MM.1S (cell line): ENCODE measurements at regions not wholly inside any gene's neighbourhood (a gene's known extent, or its start where the extent isn't known, plus 50 kb on each side); places are given as distances from the start of the nearest gene placed in this dataset.
"Not testable (repeated sequence)": the region's sequence is repeated elsewhere in the genome, so short reads cannot be mapped to it uniquely, and the experiment has no call there.

Experiments used
- DNase-seq: peaks from one replicate; pipeline ENCODE4 v3.0.0-alpha.2; 2015
- H2AFZ ChIP-seq: fragments of 300-600 bp; sonication (generic); 2 replicates; pipeline ENCODE4 v1.6.0; 2016; ENCODE audit warnings: antibody characterized with exemption, low read length
- H3F3A ChIP-seq: fragments of 300-600 bp; sonication (generic); 2 replicates; pipeline ENCODE4 v1.6.1; 2016; ENCODE audit warnings: mild to moderate bottlenecking, antibody characterized with exemption, low read length, moderate library complexity, mixed read lengths; ENCODE audit not compliant: insufficient read depth
- H3K27ac ChIP-seq: fragments of 300-600 bp; sonication (generic); 2 replicates; pipeline ENCODE4 v1.5.1; 2016; ENCODE audit warnings: mild to moderate bottlenecking, low read length
- H3K27me3 ChIP-seq: fragments of 300-600 bp; sonication (generic); replicated peaks from 2 replicates; pipeline ENCODE4 v1.6.0; 2016; ENCODE audit warnings: low read length; ENCODE audit not compliant: insufficient read depth
- H3K36me3 ChIP-seq: fragments of 300-600 bp; sonication (generic); replicated peaks from 2 replicates; pipeline ENCODE4 v1.6.1; 2016; ENCODE audit warnings: mild to moderate bottlenecking, low read length, mixed read lengths; ENCODE audit not compliant: insufficient read depth
- H3K4me1 ChIP-seq: fragments of 300-600 bp; sonication (generic); 2 replicates; pipeline ENCODE4 v1.6.1; 2016; ENCODE audit warnings: low read length, mixed read lengths
- H3K4me2 ChIP-seq: fragments of 300-600 bp; sonication (generic); 2 replicates; pipeline ENCODE4 v1.6.0; 2016; ENCODE audit warnings: low read depth, low read length
- H3K4me3 ChIP-seq: fragments of 300-600 bp; sonication (generic); 2 replicates; pipeline ENCODE4 v1.5.1; 2016; ENCODE audit warnings: low read length, mixed read lengths
- H3K79me2 ChIP-seq: fragments of 300-600 bp; sonication (generic); 2 replicates; pipeline ENCODE4 v1.6.1; 2016; ENCODE audit warnings: mixed run types, low read length, mixed read lengths
- H3K9ac ChIP-seq: fragments of 300-600 bp; sonication (generic); 2 replicates; pipeline ENCODE4 v1.6.1; 2016; ENCODE audit warnings: low read length, mixed read lengths
- H3K9me2 ChIP-seq: fragments of 300-600 bp; sonication (generic); replicated peaks from 2 replicates; pipeline ENCODE4 v1.6.1; 2016; ENCODE audit warnings: mild to moderate bottlenecking, low read length, mixed read lengths; ENCODE audit not compliant: insufficient read depth
- H3K9me3 ChIP-seq: fragments of 300-600 bp; sonication (generic); replicated peaks from 2 replicates; pipeline ENCODE4 v1.6.1; 2016; ENCODE audit warnings: mild to moderate bottlenecking, low read length, mixed read lengths; ENCODE audit not compliant: insufficient read depth
- H4K20me1 ChIP-seq: fragments of 300-600 bp; sonication (generic); 2 replicates; pipeline ENCODE4 v1.6.1; 2016; ENCODE audit warnings: mild to moderate bottlenecking, low read length, moderate library complexity, mixed read lengths; ENCODE audit not compliant: insufficient read depth
- EZH2 ChIP-seq: fragments of 300-600 bp; sonication (generic); optimal IDR thresholded peaks from 2 replicates; pipeline ENCODE3; 2017; ENCODE audit warnings: low read depth, mild to moderate bottlenecking, antibody characterized with exemption, low read length, mixed read lengths
- EZH2phosphoT487 ChIP-seq: fragments of 300-600 bp; sonication (generic); IDR thresholded peaks from 2 replicates; pipeline ENCODE4 v1.6.1; 2018; ENCODE audit warnings: antibody characterized with exemption, low read length
- TF ChIP-seq, protein P1 (sequence below): fragments of 300-600 bp; sonication (generic); IDR thresholded peaks from 2 replicates; pipeline ENCODE4 v1.5.1; 2016; ENCODE audit warnings: antibody characterized with exemption, low read length, mixed read lengths

DNA sequence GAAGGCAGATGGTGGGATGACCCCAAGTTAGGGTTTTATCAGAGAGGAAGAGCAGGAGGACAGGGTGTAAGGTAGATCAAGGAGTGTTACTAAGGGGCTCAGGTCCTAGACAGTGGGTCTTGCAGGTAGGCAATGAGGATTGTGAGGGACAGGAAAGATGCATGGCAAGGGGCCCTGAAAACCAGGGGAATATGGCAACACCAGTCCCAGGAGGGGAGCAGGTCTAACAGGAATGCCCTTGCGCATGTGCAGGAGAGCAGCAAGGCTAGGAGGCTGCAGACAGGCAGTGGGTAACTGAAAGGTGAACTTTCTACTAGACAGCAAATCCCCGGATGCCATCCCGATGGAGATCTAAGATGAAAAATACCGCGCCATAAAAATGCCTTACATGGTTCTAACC lies 211.3 kb downstream of the ALG10 start:
- Histone ChIP-seq H3K4me3 (no peak overlapping the region), H3K27ac (no peak overlapping the region), H4K20me1 (no peaks in the 10 kb centered on the region), H3K4me2 (no peak overlapping the region), H3K27me3 (no peaks in the 10 kb centered on the region), H3K9me2 (no peaks in the 10 kb centered on the region), H3K4me1 (no peaks in the 10 kb centered on the region), H3F3A (no peaks in the 10 kb centered on the region), H3K9me3 (no peaks in the 10 kb centered on the region), H3K36me3 (no peaks in the 10 kb centered on the region), H3K79me2 (no peaks in the 10 kb centered on the region), H2AFZ (no peak overlapping the region), H3K9ac (no peak overlapping the region)
- no peak for DNase-seq
- TF ChIP-seq, protein P1, sequence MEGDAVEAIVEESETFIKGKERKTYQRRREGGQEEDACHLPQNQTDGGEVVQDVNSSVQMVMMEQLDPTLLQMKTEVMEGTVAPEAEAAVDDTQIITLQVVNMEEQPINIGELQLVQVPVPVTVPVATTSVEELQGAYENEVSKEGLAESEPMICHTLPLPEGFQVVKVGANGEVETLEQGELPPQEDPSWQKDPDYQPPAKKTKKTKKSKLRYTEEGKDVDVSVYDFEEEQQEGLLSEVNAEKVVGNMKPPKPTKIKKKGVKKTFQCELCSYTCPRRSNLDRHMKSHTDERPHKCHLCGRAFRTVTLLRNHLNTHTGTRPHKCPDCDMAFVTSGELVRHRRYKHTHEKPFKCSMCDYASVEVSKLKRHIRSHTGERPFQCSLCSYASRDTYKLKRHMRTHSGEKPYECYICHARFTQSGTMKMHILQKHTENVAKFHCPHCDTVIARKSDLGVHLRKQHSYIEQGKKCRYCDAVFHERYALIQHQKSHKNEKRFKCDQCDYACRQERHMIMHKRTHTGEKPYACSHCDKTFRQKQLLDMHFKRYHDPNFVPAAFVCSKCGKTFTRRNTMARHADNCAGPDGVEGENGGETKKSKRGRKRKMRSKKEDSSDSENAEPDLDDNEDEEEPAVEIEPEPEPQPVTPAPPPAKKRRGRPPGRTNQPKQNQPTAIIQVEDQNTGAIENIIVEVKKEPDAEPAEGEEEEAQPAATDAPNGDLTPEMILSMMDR, result no peak

DNA sequence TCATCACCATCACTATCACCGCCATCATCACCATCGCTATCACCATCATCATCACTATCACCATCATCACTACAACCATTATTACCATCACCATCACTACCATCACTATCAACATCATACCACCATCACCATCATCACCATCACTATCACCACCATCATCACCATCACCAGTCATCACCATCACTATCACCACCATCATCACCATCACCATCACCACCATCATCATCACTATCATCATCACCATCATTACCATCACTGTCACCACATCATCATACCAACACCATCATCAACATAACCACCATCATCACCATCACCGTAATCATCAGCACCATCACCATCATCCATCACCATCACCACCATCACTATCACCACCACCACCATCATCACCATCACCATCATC lies 213.8 kb downstream of the ALG10 start:
- Histone ChIP-seq H2AFZ (no peak overlapping the region), H3K9ac (no peak overlapping the region), H3K79me2 (no peaks in the 10 kb centered on the region), H3K36me3 (no peaks in the 10 kb centered on the region), H3K4me3 (no peak overlapping the region), H3K4me1 (no peaks in the 10 kb centered on the region), H3K9me2 (no peaks in the 10 kb centered on the region), H3K4me2 (no peak overlapping the region), H3K27ac (no peak overlapping the region), H3K9me3 (no peaks in the 10 kb centered on the region), H3K27me3 (no peaks in the 10 kb centered on the region), H4K20me1 (no peaks in the 10 kb centered on the region), H3F3A (no peaks in the 10 kb centered on the region)
- DNase-seq, result no peak
- TF ChIP-seq EZH2phosphoT487 (no peak), EZH2 (no peak)
- TF ChIP-seq, protein P1, result no peak

DNA sequence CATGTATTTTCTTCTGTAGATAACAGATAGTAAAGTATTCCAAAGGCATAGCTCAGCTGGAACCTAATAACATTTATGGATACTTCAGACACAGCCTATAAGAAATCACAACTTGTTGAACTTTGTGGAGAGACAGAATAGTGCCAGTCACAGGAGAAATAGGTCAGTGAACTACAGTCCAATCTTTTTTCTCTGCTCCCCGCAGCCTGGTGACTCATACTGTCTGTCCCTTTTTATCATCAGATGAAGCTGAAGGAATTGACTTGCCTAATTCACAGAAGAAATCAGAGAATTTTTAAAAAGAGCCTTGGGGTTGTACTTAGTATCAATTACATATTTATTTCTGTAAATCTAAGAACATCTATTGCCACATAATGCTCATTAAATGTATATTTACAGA lies 222.3 kb downstream of the ALG10 start:
- no peaks in the 10 kb centered on the region for H3K4me1 ChIP-seq
- H3K79me2 ChIP-seq, result no peaks in the 10 kb centered on the region
- H3K9ac ChIP-seq, result no peak overlapping the region
- H2AFZ ChIP-seq, result no peak overlapping the region
- no peak for TF ChIP-seq EZH2
- TF ChIP-seq, protein P1, result no peak
- H3K4me2 ChIP-seq, result no peak overlapping the region
- H3K27ac ChIP-seq, result no peak overlapping the region
- no peak overlapping the region for H3K4me3 ChIP-seq
- no peaks in the 10 kb centered on the region for H3K9me2 ChIP-seq
- no peak for DNase-seq
- H3K9me3 ChIP-seq, result no peaks in the 10 kb centered on the region
- no peaks in the 10 kb centered on the region for H3K27me3 ChIP-seq
- H3K36me3 ChIP-seq, result no peaks in the 10 kb centered on the region
- H3F3A ChIP-seq, result no peaks in the 10 kb centered on the region
- H4K20me1 ChIP-seq, result no peaks in the 10 kb centered on the region

DNA sequence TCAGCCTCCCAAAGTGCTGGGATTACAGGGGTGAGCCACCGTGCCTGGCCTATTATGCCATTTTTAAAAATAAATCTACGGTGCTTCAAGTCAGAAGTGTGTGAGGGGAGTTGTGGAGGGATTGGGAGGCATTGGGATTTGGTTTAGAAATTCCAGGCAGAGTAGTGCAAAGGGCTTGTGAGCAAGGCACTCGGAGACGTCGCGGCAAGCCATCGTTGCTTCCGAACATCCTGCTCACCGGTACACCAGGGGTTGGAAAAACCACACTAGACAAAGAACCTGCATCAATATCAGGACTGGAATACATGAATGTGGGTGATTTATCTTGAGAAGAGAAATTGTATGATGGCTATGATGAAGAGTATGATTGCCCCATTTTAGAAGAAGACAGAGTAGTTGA lies 227.0 kb downstream of the ALG10 start:
- Histone ChIP-seq H3K27ac (no peak overlapping the region), H2AFZ (no peak overlapping the region), H3K4me3 (no peak overlapping the region), H3K9me3 (no peaks in the 10 kb centered on the region), H3K4me2 (no peak overlapping the region), H4K20me1 (no peaks in the 10 kb centered on the region), H3K36me3 (no peaks in the 10 kb centered on the region), H3K27me3 (no peaks in the 10 kb centered on the region), H3F3A (no peaks in the 10 kb centered on the region), H3K9ac (no peak overlapping the region), H3K4me1 (no peaks in the 10 kb centered on the region), H3K79me2 (no peaks in the 10 kb centered on the region), H3K9me2 (no peaks in the 10 kb centered on the region)
- no peak for DNase-seq
- TF ChIP-seq, protein P1, result no peak
- TF ChIP-seq EZH2 (no peak), EZH2phosphoT487 (no peak)

DNA sequence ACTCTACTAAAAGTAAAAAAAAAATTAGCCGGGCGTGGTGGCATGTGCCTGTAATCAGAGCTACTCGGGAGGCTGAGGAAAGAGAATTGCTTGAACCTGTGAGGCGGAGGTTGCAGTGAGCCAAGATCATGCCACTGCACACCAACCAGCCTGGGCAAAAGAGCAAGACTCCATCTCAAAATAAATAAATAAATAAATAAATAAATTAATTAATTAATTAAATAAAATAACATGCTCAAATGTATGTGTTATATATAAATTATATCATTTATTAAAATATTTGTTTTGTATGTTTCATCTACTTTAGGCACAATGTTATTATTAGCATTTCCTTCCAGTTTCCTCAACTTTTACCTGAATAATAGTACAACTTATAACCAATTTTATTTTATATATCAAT lies 229.6 kb downstream of the ALG10 start:
- H3K9me2 ChIP-seq, H3K9ac ChIP-seq, H3K4me2 ChIP-seq, H3K4me3 ChIP-seq, H4K20me1 ChIP-seq, H3K9me3 ChIP-seq, H3K36me3 ChIP-seq, H3K79me2 ChIP-seq, H2AFZ ChIP-seq, H3F3A ChIP-seq, H3K27ac ChIP-seq, H3K4me1 ChIP-seq, H3K27me3 ChIP-seq, DNase-seq: not testable (repeated sequence)
